UCSD-AML1 (cell line): ENCODE measurements at regions not wholly inside any gene's neighbourhood (a gene's known extent, or its start where the extent isn't known, plus 50 kb on each side); places are given as distances from the start of the nearest gene placed in this dataset.
"Not testable (repeated sequence)": the region's sequence is repeated elsewhere in the genome, so short reads cannot be mapped to it uniquely, and the experiment has no call there.

ENCODE experiments used
- DNase-seq: peaks from one replicate; lab custom pipeline; 2025; ENCODE audit not compliant: unreplicated experiment; lab: John Stamatoyannopoulos, UW

DNA sequence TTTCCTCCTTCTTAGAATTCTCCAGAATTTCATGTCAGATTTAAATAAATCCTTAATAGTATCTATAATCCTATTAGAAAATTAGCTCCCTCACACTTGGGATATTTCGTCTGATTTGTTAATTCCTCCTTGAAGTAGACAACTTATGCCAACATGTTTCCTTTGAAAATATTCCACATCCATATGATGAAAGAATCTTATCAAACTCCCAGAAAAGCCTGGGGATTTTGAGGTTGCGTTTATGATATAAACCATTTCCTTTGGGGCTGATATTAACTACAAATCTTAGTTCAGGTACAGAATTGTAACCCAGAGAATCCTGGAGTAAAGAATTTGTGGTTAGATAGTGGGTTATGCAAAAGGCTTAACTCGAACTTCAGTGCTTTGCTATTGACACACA is 2373.8 kb upstream of the ACO1 start:
- no peak for DNase-seq

DNA sequence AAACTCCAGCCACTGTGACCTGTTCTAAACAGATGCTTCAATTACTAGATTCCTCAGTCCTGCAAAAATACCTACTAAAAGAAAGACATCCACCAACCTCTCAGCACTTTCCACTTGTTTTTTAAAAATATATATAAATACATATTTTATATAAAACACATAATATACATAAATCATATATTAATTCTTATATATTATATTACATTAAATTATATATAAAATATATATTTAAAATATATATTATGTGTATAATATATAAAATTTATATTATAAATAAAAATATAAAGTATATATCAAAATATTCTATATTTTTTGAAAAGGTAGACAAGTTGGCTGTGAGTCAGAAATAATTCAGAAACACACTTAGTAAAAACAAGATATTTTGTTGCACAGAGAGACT is 2371.8 kb upstream of the ACO1 start:
- no peak for DNase-seq

DNA sequence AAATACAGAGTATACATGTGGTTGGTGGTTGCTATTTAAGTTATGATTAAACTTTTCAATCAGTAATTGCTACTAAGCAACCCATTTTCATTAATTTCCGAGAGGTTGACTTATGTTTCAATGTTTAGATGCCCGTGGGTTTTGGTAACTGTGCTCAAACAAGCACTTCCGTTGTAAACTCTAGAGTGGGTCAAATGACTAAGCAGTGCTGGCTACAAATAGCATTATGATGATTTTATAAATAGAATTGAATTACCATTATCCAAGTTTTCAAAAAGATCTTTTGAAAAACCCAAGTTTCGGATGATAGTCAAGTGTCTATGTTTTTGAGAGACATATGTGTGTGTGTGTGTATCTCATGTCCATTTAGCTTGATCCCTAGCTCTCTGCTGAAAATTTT is 2369.4 kb upstream of the ACO1 start:
- no peak for DNase-seq

DNA sequence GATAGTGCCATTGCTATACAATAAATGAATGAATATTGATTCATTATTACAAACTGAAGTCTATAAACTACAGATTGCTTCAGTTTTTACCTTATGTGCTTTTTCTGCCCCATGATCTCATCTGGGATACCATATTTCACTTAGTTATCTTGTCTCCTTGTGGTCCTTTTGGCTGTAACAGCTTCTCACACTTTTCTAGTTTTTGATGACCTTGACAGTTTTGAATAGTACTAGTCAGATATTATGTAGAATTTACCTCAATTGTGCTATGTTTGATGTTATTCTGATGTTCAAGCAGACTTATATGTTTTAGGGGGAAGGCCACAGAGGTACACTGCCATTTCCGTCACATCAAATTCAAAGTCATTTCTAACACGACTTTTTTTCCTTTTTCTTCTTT is 2364.3 kb upstream of the ACO1 start:
- DNase-seq, result no peak

DNA sequence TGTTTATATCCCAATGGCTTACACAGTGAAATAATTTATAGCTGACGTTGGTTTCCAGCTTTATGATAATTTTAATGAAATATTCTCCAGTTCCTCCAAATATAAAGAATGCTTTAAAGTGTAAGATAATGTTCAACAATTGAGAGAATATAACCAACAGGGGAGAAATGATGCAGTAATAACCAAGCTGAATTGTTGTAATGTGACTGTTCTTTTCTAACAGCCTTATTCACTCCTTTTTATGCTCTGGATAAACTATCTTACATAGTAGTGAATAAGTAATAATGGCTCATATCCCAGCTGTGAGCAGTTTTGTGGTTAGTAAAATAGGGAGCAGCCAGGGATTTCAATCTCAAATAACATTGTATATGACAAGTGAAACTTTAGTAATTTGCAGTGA is 2348.7 kb upstream of the ACO1 start:
- DNase-seq, result no peak

DNA sequence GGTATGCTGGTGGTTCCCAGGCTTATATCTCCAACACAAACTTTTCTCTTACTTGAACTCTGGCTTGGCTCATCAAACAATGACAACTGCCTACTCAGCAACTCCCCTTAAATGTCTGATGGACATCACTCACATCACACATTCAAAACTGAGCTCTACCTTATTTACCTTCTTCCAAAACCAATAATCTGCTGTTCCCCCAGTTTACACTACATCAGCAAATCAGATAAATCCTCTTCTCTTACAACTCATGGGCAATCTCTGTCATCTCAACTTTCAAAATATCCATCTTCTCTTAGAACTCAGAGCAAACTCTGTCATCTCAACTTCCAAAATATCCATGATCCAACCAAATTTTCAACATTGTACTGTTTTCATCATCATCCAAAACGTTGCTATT is 2347.9 kb upstream of the ACO1 start:
- DNase-seq, result no peak

DNA sequence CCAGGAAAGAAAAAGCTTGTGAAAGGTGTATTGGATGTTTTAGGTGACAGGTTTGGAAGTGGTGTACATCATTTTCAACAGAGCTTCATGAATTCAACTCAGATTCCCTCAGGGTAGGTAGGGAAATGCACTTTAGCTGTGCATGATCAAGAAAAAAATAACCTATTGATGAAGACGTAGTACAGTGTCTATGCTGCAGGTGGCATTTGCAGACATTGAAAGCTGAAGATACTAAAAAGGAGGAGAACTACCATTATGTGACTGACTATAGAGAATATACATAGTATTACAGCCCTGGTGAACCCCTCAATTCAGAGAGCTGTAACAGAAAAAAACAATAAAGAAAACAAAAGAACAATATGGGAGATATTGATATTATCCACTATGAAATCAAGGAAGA is 2344.7 kb upstream of the ACO1 start:
- no peak for DNase-seq

DNA sequence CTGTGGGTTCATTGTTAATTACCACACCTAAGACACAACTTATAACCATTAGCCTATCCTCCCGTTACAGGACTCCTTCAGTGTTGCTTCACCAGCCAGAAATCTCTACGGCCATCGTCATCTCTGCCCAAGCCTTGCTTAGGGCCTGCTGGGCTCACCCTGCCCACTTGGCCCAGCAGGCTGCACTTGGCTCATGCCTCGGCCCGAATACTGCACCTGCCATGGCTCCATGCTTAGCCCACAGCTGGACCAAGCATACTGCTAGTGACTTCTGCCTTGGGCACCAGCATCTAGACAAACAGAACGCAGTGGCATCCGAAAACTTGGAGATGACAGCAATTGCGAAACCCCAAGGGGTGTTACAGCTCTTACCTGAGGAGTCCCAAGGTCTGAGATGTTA is 2336.0 kb upstream of the ACO1 start:
- DNase-seq, result no peak

DNA sequence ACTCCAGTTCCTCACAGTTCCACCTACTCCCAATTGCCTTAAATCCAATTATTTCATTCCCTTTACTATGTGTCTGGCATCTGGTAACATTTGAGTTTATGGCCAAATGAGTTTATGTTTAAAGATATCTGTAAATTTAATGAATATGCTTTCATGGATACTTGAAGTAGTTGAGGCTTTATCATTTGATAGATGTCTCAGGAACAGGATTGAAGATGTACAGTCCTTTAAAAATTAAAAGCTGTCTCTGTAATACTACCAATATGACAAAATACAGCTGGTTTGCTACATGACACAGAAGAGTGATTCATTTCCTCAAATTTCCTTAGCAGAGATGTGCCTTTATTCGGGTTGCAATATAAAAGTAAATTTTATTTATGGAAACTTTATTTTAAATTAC is 2326.0 kb upstream of the ACO1 start:
- DNase-seq, result no peak

DNA sequence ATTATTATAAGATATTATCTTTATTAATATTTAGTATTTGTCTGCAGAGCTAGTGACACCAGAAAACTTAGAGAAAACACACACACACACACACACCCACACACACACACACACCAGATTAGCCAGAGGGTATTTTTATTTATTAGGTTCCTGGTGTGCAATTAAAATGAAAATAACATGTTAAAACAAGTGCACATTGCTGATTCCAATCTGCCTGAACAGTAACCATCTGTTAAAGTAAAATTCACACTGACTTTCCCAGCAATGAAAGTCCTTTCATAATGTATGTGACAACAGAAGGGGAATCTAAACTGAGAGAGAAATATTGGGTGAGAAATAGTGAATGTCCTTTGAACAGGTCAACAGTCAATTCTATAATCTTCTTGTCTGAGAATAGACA is 2323.5 kb upstream of the ACO1 start:
- DNase-seq, result no peak

DNA sequence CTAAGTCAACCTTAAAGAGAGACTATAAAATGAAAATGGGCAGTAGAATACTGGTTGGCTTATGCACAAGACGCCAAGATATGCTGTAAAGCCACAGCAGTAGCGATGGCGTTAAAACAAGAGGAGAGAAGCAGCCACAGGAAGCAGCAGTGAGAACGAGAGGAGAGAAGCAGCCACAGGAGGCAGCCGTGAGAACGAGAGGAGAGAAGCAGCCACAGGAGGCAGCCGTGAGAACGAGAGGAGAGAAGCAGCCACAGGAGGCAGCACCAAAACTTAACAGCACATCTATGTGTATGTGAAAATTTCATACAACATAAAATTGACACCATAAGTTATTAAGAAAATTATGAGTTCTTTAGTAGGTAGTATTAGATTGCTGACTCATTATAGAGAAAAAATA is 2318.6 kb upstream of the ACO1 start:
- DNase-seq, result no peak

DNA sequence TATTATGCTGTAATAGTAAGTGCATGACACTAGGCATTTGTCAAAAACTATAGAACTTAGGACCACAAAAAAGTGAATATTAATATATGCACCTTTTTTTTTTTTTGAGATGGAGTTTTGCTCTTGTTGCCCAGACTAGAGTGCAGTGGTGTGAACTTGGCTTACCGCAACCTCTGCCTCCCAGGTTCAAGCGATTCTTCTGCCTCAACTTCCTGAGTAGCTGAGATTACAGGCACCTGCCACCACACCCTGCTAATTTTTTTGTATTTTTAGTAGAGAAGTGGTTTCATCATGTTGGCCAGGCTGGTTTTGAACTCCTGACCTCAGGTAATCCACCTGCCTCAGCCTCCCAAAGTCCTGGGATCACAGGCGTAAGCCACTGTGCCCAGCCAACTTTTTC is 2315.2 kb upstream of the ACO1 start:
- not testable (repeated sequence) for DNase-seq

DNA sequence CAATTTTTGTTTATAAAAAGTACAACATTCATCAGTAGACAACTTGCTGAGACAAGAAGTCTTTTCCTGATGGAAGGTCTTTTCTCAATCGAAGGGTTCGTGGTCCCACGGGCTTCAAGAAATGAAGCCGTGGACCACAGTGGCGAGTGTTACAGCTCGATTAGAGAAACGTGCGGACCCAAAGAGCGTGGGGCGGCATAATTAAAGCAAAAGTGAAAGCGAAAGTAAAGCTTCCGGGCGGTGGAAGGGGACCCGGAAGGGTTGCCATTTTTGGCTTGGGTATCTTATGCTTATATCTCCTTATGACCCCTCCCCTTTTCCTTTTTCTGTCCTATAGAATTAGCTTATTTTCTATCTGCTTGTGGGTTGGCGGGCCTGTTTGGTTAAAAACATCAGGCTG is 2309.4 kb upstream of the ACO1 start:
- no peak for DNase-seq

DNA sequence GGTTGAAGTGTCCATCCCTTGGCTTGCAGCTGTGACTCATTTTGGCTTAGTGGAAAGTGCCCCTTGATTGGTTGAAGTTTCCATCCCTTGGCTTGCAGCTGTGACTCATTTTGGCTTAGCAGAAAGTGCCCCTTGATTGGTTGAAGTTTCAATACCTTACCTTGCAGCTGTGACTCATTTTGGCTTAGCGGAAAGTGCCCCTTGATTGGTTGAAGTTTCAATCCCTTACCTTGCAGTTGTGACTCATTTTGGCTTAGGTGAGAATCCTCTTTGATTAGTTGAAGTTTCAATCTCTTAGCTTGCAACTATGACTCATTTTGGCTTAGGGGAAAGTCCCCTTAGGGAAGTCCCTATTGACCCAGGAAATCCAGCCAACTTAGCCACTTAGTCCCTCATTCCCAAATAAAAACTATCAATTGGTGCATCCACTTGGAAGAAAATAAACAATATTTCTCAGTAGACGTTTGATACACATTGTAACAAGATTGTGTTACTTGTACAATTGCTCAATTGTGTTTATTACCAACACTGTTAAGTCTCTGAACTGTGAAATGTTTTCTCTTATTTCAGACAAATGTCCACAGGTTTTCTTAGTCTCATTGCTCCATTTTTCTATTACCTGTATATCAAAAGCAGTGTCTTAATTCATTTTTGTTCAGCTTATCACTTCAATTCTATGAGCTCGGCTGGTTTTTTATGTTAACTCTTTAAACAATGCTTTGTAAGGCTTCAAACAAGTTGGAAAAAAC is 2308.8 kb upstream of the ACO1 start:
- DNase-seq, result no peak

DNA sequence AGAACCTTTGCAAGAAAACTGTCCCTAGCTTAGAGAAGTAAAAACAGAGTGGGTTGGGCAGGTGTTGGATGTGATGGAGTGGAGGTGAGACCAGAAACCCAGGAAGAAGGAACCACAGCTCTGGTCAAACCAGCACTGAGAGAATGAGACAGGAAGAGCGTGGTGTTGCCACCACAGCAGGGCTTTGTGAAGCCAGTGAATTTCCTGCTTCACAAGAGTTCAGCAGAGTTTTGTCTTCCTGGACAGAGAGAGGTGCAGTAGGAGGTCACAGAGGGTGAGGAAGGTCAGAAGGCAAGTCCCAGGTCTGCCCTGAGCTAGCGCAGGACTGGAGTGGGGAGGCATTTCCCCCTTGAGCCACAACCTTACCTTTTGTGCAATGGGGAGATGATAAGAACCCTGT is 2306.2 kb upstream of the ACO1 start:
- DNase-seq, result peak; percentile 4

DNA sequence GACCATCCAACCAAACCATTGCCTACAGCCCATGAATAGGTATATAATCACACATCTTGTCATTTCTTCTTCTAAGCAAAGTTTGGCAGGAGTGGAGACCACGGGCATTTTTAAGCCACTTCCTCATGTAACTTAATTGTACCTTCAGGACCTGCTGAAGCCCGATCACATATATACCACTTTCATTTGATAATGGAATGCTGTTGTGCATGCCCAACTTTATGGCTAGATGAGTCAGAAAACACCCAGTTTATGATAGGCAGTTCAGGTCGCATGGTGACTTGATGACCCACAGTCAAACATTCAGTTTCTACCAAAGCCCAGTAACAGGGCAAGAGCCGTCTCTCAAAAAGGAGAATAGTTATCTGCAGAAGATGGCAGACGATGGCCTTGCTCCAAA is 2295.0 kb upstream of the ACO1 start:
- DNase-seq, result no peak

DNA sequence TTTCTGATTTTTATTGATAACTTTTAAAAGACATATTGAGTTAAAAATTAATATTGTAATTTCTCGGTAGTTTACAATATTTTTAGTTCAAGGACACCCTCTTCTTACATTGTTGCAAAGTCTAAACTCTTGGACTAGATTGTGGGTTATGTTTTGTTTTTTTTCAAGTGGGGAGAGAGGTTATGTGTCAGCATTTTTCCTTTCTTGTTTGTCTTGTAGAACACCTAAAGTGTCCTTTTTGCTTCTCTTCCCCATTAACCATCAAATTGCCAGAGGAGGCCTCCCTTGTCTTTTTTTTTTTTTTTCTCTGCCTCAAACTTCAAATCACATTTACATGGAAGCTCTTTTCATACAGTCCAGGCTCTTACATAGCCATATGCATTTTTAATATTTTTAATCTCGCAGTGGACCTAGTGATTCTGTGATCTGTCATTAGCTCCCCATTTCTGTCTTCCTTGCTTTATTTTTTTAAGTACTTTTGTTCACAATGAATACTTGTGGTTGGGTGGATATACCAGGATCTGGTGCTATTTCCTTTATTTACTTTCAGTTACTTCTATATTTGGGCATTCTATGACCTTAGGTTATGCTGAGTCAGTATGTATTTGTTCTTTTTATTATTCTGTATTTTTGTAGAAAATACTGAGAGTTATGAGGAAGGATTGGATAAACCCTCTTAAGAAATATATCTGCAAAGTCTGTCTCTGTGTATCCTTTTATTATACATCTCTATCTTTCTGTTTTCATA is 2280.6 kb upstream of the ACO1 start:
- DNase-seq, result no peak

DNA sequence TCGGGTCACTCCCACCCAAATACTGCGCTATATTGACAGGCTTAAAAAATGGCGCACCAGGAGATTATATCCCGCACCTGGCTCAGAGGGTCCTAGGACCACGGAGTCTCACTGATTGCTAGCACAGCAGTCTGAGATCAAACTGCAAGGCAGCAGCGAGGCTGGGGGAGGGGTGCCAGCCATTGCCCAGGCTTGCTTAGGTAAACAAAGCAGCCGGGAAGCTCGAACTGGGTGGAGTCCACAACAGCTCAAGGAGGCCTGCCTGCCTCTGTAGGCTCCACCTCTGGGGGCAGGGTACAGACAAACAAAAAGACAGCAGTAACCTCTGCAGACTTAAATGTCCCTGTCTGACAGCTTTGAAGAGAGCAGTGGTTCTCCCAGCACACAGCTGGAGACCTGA is 2277.3 kb upstream of the ACO1 start:
- DNase-seq, result not testable (repeated sequence)

DNA sequence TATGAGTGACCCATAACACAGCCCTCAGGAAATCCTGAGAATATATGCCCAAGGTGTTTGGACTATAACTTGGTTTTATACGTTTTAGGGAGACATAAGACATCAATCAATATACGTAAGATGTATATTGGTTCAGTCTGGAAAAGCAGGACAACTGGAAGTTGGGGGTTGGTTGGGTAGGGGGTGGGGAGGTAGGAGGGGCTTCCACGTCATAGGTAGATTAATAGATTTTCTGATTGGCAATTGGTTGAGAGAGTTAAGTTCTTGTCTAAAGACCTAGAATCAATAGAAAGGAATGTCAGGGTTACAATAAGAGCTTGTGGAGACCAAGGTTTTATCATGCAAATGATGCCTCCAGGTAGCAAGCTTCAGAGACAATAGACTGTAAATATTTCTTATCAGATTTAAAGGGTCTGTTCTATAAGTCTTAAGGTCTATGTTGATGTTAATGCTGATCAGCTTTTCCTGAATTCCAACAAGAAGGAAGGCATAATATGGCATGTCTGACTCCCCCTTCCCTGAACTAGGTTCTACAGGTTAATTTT is 2267.7 kb upstream of the ACO1 start:
- DNase-seq, result no peak

DNA sequence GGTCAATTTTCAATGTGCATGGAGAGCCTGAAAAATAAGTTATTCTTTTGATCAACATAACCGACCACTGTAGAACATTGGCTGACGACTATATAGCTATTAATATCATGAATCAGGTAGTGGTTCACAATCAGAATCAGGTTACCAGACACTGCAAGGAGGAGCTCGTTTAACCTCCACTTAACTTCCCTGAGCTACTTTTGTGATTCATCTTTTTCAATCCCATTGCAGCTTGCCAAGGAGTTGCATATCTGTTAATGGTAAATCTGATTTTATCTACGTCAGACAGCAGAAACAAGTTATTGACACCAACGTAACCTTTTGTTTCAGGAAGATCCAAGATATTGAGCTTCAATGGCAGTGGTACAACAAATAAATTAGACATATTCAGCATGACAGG is 2263.8 kb upstream of the ACO1 start:
- no peak for DNase-seq

DNA sequence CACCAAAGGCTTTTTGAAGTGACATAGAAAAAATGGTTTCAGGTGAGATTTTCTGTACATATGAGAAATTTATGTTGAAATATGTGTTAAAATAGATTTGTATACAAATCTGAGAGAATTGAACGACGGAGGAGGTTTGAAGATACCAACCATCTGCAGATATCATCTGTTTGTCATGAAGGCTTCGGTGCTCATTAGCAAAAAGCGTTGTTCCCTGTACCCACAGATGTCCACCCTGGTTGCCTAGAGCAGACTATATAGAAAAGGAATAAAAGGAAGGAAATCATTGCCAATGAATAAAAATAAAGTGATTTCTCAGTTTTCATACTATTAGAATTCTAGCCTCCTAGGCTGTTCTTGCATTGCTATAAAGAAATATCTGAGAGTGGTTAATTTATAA is 2262.8 kb upstream of the ACO1 start:
- no peak for DNase-seq

DNA sequence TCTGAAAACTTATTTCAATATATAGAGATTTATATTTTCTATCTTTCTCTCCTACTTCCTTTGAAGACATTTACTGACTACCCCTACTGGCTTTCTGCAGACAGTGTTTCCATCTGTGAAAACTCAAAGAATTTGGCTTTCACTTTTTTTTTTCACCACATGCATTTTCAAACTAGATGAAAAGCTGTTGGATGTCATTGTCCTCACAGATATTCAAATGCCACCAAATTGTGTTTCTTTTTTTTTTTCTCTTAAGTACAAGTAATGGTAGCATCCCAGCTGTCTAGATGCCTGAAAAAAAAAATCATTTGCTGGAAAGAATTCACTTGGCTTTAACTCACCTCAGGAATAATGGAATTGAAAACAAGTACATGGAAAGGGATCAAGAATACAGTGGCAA is 2258.6 kb upstream of the ACO1 start:
- DNase-seq, result no peak

DNA sequence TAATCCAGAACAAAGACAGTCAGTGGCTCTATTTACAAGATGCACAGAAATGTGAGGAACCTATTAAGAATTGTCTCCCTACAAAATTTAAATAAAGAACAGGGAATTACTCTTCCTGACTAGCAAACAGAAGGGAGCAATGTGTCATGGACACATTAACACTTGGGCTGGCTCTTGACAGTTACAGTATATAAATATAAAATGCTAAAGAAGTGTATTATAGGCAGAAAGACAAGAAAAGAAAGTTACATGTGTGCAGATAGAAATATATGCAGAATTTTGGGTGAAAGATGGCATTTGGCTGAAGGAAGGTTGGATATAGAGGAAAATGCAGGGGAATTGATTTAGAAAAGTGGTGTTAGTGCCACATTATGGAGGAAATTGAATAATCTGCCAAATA is 2257.1 kb upstream of the ACO1 start:
- no peak for DNase-seq
